ENCODE measurements at regions not wholly inside any gene's neighbourhood (a gene's known extent, or its start where the extent isn't known, plus 50 kb on each side); places are given as distances from the start of the nearest gene placed in this dataset.

- peaks cover 11% of the 10 kb centered on the region for H3F3A ChIP-seq (replicated peaks; ENCODE audit: insufficient read depth)
- no peak overlapping the region for H3K4me3 ChIP-seq (ENCODE audit: low read depth in 2 of 2, low read length in 1 of 2)
- H3K36me3 ChIP-seq (replicated peaks in 1 of 2; ENCODE audit: control insufficient read depth in 1 of 2, insufficient read depth in 2 of 2, low read length in 1 of 2) = no peaks in the 10 kb centered on the region
- ChIA-PET POLR2A (no interaction called here), CTCF (interaction anchor here (0.8 to 1.9 kb wide), 3 partner anchors 10 to 196 kb away, joined by 4 to 5 read pairs (median 4); no protein-coding TSS in a partner anchor)
- no peaks in the 10 kb centered on the region for H3K27me3 ChIP-seq (ENCODE audit: insufficient read depth)
- no peak overlapping the region for H2AFZ ChIP-seq (ENCODE audit: low read depth)
- TF ChIP-seq TEAD4 (IDR thresholded peaks at IDR 0.05; ENCODE audit: borderline replicate concordance, insufficient read depth) (no peak), REST (IDR thresholded peaks at IDR 0.05; ENCODE audit: low read depth, low read length) (no peak), IRF3 (IDR thresholded peaks at IDR 0.05; ENCODE audit: low read depth, low read length) (no peak), GABPA (IDR thresholded peaks at IDR 0.05; ENCODE audit: low read depth) (no peak), USF1 (IDR thresholded peaks at IDR 0.05; ENCODE audit: borderline replicate concordance, low read depth) (no peak), SMC3 (IDR thresholded peaks at IDR 0.05; ENCODE audit: low read depth, low read length) (no peak), EZH2phosphoT487 (IDR thresholded peaks at IDR 0.05; ENCODE audit: borderline replicate concordance, low read depth) (no peak), EP300 (IDR thresholded peaks at IDR 0.05; ENCODE audit: borderline replicate concordance in 1 of 2, low read depth in 1 of 2, low read length in 1 of 2) (no peak), GATA2 (CRISPR knock-in tag; IDR thresholded peaks at IDR 0.05) (no peak), RXRA (IDR thresholded peaks at IDR 0.05; ENCODE audit: borderline replicate concordance, low read depth) (no peak), JUND (IDR thresholded peaks at IDR 0.05) (no peak), CHD2 (IDR thresholded peaks at IDR 0.05; ENCODE audit: low read length, partially characterized antibody) (no peak)
- no peak overlapping the region for H3K4me2 ChIP-seq
- no peaks in the 10 kb centered on the region for H4K20me1 ChIP-seq (ENCODE audit: insufficient read depth)
- H3K9ac ChIP-seq = no peak overlapping the region
- no peak overlapping the region for H3K27ac ChIP-seq (ENCODE audit: low read depth in 2 of 2, low read length in 1 of 2)
- H3K9me2 ChIP-seq = no peaks in the 10 kb centered on the region
- no peak for DNase-seq
- H3K9me3 ChIP-seq = no peaks in the 10 kb centered on the region
- H3K79me2 ChIP-seq (ENCODE audit: insufficient read depth) = no peaks in the 10 kb centered on the region
- WGBS (ENCODE audit: low lambda C conversion rate) = 39% methylated on average over 2 of the region's 2 CpGs
- H3K4me1 ChIP-seq (ENCODE audit: control insufficient read depth in 1 of 2, insufficient read depth in 2 of 2, low read depth in 1 of 2, low read length in 1 of 2) = peaks cover 0 to 20% of the 10 kb centered on the region in 2 experiments; a peak in 2 of 4 replicates
Observed at GRCh38 chr2:64841461-64841860, 147.7 kb upstream of the SLC1A4 start.
